DND-41 (cell line): ENCODE measurements at regions not wholly inside any gene's neighbourhood (a gene's known extent, or its start where the extent isn't known, plus 50 kb on each side); places are given as distances from the start of the nearest gene placed in this dataset.

Experiments
- EZH2 ChIP-seq: IDR thresholded peaks from 3 replicates; pipeline ENCODE4 v1.6.1; 2012; ENCODE audit warnings: borderline replicate concordance, low read depth, mild to moderate bottlenecking, moderate library complexity, low read length, inconsistent platforms; ENCODE audit not compliant: severe bottlenecking
- TF ChIP-seq, protein P1 (sequence below): IDR thresholded peaks from 2 replicates; pipeline ENCODE4 v1.5.1; 2012; ENCODE audit warnings: borderline replicate concordance, low read length, moderate library complexity, mild to moderate bottlenecking; ENCODE audit not compliant: poor library complexity, severe bottlenecking; ENCODE audit errors: extremely low read depth

GRCh38 chr6:12613811-12614210 lies 102.8 kb upstream of the PHACTR1 start:
- no peak for TF ChIP-seq EZH2
- TF ChIP-seq, protein P1, sequence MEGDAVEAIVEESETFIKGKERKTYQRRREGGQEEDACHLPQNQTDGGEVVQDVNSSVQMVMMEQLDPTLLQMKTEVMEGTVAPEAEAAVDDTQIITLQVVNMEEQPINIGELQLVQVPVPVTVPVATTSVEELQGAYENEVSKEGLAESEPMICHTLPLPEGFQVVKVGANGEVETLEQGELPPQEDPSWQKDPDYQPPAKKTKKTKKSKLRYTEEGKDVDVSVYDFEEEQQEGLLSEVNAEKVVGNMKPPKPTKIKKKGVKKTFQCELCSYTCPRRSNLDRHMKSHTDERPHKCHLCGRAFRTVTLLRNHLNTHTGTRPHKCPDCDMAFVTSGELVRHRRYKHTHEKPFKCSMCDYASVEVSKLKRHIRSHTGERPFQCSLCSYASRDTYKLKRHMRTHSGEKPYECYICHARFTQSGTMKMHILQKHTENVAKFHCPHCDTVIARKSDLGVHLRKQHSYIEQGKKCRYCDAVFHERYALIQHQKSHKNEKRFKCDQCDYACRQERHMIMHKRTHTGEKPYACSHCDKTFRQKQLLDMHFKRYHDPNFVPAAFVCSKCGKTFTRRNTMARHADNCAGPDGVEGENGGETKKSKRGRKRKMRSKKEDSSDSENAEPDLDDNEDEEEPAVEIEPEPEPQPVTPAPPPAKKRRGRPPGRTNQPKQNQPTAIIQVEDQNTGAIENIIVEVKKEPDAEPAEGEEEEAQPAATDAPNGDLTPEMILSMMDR, result no peak
